RWPE2 (cell line): ENCODE measurements at regions not wholly inside any gene's neighbourhood (a gene's known extent, or its start where the extent isn't known, plus 50 kb on each side); places are given as distances from the start of the nearest gene placed in this dataset.

Source experiments
- ATAC-seq: fragments of 200-7000 bp; cut with Tn5 transposase; 3 replicates; pipeline ENCODE4 v1.9.1; 2021; ENCODE audit warnings: low read depth
- DNase-seq: peaks from one replicate; pipeline ENCODE4 v3.0.0-alpha.2; 2020; ENCODE audit warnings: low spot score
- H3K27ac ChIP-seq: fragments of 450-650 bp; 2 replicates; pipeline ENCODE4 v1.5.1; 2017; ENCODE audit warnings: mild to moderate bottlenecking; ENCODE audit not compliant: poor library complexity, severe bottlenecking
- H3K27me3 ChIP-seq: fragments of 250-450 bp; sonication (Bioruptor Pico); 2 replicates; pipeline ENCODE4 v1.5.1; 2021; ENCODE audit warnings: mild to moderate bottlenecking, moderate library complexity; ENCODE audit not compliant: insufficient read depth, poor library complexity, severe bottlenecking
- H3K36me3 ChIP-seq: fragments of 250-450 bp; sonication (Bioruptor Pico); 2 replicates; pipeline ENCODE4 v1.5.1; 2020; ENCODE audit warnings: low read depth, mild to moderate bottlenecking, moderate library complexity
- H3K4me1 ChIP-seq: fragments of 250-450 bp; sonication (Bioruptor Pico); 2 replicates; pipeline ENCODE4 v1.5.1; 2021; ENCODE audit warnings: mild to moderate bottlenecking, moderate library complexity; ENCODE audit not compliant: insufficient read depth, poor library complexity, severe bottlenecking
- H3K4me3 ChIP-seq: fragments of 250-450 bp; sonication (Bioruptor Pico); 2 replicates; pipeline ENCODE4 v1.5.1; 2021; ENCODE audit warnings: mild to moderate bottlenecking, moderate library complexity; ENCODE audit not compliant: severe bottlenecking
- H3K9me3 ChIP-seq: fragments of 250-450 bp; sonication (Bioruptor Pico); 2 replicates; pipeline ENCODE4 v1.5.1; 2021; ENCODE audit warnings: mild to moderate bottlenecking, moderate library complexity; ENCODE audit not compliant: severe bottlenecking
- TF ChIP-seq, protein P1 (sequence below): fragments of 450-650 bp; IDR thresholded peaks from one replicate; pipeline ENCODE4 v1.5.1; 2017; ENCODE audit warnings: mild to moderate bottlenecking, moderate library complexity; ENCODE audit not compliant: poor library complexity, severe bottlenecking

GRCh38 chr4:130659320-130659719 lies 1563.4 kb downstream of the C4orf33 start:
- Histone ChIP-seq H3K9me3 (no peaks in the 10 kb centered on the region), H3K4me1 (no peaks in the 10 kb centered on the region), H3K4me3 (no peak overlapping the region), H3K27me3 (no peaks in the 10 kb centered on the region), H3K36me3 (no peaks in the 10 kb centered on the region), H3K27ac (no peak overlapping the region)
- ATAC-seq (no peak), DNase-seq (no peak)
- TF ChIP-seq, protein P1, sequence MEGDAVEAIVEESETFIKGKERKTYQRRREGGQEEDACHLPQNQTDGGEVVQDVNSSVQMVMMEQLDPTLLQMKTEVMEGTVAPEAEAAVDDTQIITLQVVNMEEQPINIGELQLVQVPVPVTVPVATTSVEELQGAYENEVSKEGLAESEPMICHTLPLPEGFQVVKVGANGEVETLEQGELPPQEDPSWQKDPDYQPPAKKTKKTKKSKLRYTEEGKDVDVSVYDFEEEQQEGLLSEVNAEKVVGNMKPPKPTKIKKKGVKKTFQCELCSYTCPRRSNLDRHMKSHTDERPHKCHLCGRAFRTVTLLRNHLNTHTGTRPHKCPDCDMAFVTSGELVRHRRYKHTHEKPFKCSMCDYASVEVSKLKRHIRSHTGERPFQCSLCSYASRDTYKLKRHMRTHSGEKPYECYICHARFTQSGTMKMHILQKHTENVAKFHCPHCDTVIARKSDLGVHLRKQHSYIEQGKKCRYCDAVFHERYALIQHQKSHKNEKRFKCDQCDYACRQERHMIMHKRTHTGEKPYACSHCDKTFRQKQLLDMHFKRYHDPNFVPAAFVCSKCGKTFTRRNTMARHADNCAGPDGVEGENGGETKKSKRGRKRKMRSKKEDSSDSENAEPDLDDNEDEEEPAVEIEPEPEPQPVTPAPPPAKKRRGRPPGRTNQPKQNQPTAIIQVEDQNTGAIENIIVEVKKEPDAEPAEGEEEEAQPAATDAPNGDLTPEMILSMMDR = no peak

- Histone ChIP-seq H3K36me3 (no peaks in the 10 kb centered on the region), H3K4me1 (no peaks in the 10 kb centered on the region), H3K4me3 (no peak overlapping the region), H3K27ac (no peak overlapping the region), H3K27me3 (no peaks in the 10 kb centered on the region), H3K9me3 (no peaks in the 10 kb centered on the region)
- TF ChIP-seq, protein P1 = no peak
- DNase-seq (no peak), ATAC-seq (no peak)
Observed at GRCh38 chr4:130668859-130669258, 1572.9 kb downstream of the C4orf33 start.

DNA sequence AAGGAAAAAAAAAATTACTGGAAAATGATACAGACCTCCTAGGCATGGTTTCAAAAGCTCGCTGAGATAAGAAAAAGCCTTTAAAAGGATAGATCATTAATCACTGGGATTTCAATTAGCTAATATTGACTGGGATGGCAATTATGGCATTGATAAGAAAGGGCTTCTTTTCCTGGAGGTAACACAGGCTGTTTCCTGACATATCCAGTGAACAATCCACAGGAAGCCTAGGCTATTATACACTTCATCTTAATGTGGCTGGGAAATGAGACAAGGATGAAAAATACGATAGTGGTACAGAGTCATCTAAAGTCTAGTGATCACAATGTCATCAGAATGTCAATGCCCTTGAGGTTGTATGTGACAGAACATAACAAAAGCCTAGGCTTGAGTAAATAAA lies 1579.3 kb downstream of the C4orf33 start:
- DNase-seq = no peak
- H3K9me3 ChIP-seq = no peaks in the 10 kb centered on the region
- no peaks in the 10 kb centered on the region for H3K36me3 ChIP-seq
- H3K4me3 ChIP-seq = no peak overlapping the region
- TF ChIP-seq, protein P1 = no peak
- ATAC-seq = no peak
- H3K4me1 ChIP-seq = no peaks in the 10 kb centered on the region
- no peak overlapping the region for H3K27ac ChIP-seq
- H3K27me3 ChIP-seq = no peaks in the 10 kb centered on the region

- Histone ChIP-seq H3K36me3 (no peaks in the 10 kb centered on the region), H3K27me3 (no peaks in the 10 kb centered on the region), H3K9me3 (no peaks in the 10 kb centered on the region), H3K27ac (no peak overlapping the region), H3K4me3 (no peak overlapping the region), H3K4me1 (no peaks in the 10 kb centered on the region)
- TF ChIP-seq, protein P1 = no peak
- DNase-seq (no peak), ATAC-seq (no peak)
Observed at GRCh38 chr4:130689181-130689580, 1593.2 kb downstream of the C4orf33 start.

- Histone ChIP-seq H3K4me1 (no peaks in the 10 kb centered on the region), H3K36me3 (no peaks in the 10 kb centered on the region), H3K27ac (no peak overlapping the region), H3K9me3 (no peaks in the 10 kb centered on the region), H3K27me3 (no peaks in the 10 kb centered on the region), H3K4me3 (no peak overlapping the region)
- TF ChIP-seq, protein P1 = no peak
- ATAC-seq (no peak), DNase-seq (no peak)
Observed at GRCh38 chr4:130698251-130698650, 1602.3 kb downstream of the C4orf33 start.
